ENCODE measurements at regions not wholly inside any gene's neighbourhood (a gene's known extent, or its start where the extent isn't known, plus 50 kb on each side); places are given as distances from the start of the nearest gene placed in this dataset.

GRCh38 chr5:103404483-103404882 lies 145.9 kb downstream of the MACIR start:
- TF ChIP-seq SIN3A (conservative IDR thresholded peaks at IDR 0.05 in 1 of 2, IDR thresholded peaks at IDR 0.05 in 1 of 2; ENCODE audit: low read depth in 1 of 2, low read length in 2 of 2) (no peak), CTCF (IDR thresholded peaks at IDR 0.05; ENCODE audit: control extremely low read depth in 1 of 3, insufficient read depth in 1 of 3, low read depth in 1 of 3, low read length in 3 of 3) (no peak), JUN (IDR thresholded peaks at IDR 0.05; ENCODE audit: low read depth, low read length) (no peak), KDM1A (IDR thresholded peaks at IDR 0.05; ENCODE audit: borderline replicate concordance, low read length) (no peak), MAX (IDR thresholded peaks at IDR 0.05) (no peak), ATF2 (IDR thresholded peaks at IDR 0.05; ENCODE audit: low read length) (no peak), POLR2A (IDR thresholded peaks at IDR 0.05; ENCODE audit: control extremely low read depth in 1 of 2, low read depth in 2 of 2, low read length in 2 of 2) (no peak), EP300 (IDR thresholded peaks at IDR 0.05; ENCODE audit: borderline replicate concordance in 1 of 2, low read depth in 2 of 2, low read length in 2 of 2) (no peak), SP2 (IDR thresholded peaks at IDR 0.05; ENCODE audit: low read length) (no peak), MAFK (IDR thresholded peaks at IDR 0.05; ENCODE audit: low read depth, low read length) (no peak), BRCA1 (IDR thresholded peaks at IDR 0.05; ENCODE audit: low read depth, low read length) (no peak), SRF (IDR thresholded peaks at IDR 0.05; ENCODE audit: low read depth, low read length) (no peak), TAF1 (IDR thresholded peaks at IDR 0.05; ENCODE audit: low read depth, low read length) (no peak), FOSL1 (IDR thresholded peaks at IDR 0.05; ENCODE audit: insufficient read depth, low read depth, low read length) (no peak)
